ENCODE measurements at regions not wholly inside any gene's neighbourhood (a gene's known extent, or its start where the extent isn't known, plus 50 kb on each side); places are given as distances from the start of the nearest gene placed in this dataset.

GRCh38 chr6:127032971-127033370, 85.5 kb upstream of the RSPO3 start:
- no peak for DNase-seq (ENCODE audit: low read depth)
- H3K4me3 ChIP-seq (ENCODE audit: low read depth, low read length), result no peak overlapping the region
- no peak for TF ChIP-seq CTCF (conservative IDR thresholded peaks at IDR 0.05; ENCODE audit: low read depth, low read length)

- DNase-seq (ENCODE audit: low read depth), result peak; percentile 67
- no peak overlapping the region for H3K4me3 ChIP-seq (ENCODE audit: low read depth, low read length)
- TF ChIP-seq CTCF (conservative IDR thresholded peaks at IDR 0.05; ENCODE audit: low read depth, low read length), result no peak
These were observed 66.8 kb upstream of the RSPO3 start for GRCh38 chr6:127051571-127052260.

- no peak overlapping the region for H3K4me3 ChIP-seq (ENCODE audit: low read depth, low read length)
- no peak for TF ChIP-seq CTCF (conservative IDR thresholded peaks at IDR 0.05; ENCODE audit: low read depth, low read length)
- peak; percentile 56 for DNase-seq (ENCODE audit: low read depth)
These were observed 65.2 kb upstream of the RSPO3 start for GRCh38 chr6:127053032-127053874.

GRCh38 chr6:127053875-127054235, 64.6 kb upstream of the RSPO3 start:
- TF ChIP-seq CTCF (conservative IDR thresholded peaks at IDR 0.05; ENCODE audit: low read depth, low read length), result no peak
- DNase-seq (ENCODE audit: low read depth), result no peak
- no peak overlapping the region for H3K4me3 ChIP-seq (ENCODE audit: low read depth, low read length)

GRCh38 chr6:127058027-127058426, 60.4 kb upstream of the RSPO3 start:
- peak; percentile 58 for DNase-seq (ENCODE audit: low read depth)
- no peak for TF ChIP-seq CTCF (conservative IDR thresholded peaks at IDR 0.05; ENCODE audit: low read depth, low read length)
- H3K4me3 ChIP-seq (ENCODE audit: low read depth, low read length), result no peak overlapping the region

- H3K4me3 ChIP-seq (ENCODE audit: low read depth, low read length), result no peak overlapping the region
- TF ChIP-seq CTCF (conservative IDR thresholded peaks at IDR 0.05; ENCODE audit: low read depth, low read length), result no peak
- no peak for DNase-seq (ENCODE audit: low read depth)
These were observed 59.5 kb upstream of the RSPO3 start for GRCh38 chr6:127058936-127059335.

Data from choroid plexus epithelial cell (primary cell).